ENCODE measurements at regions not wholly inside any gene's neighbourhood (a gene's known extent, or its start where the extent isn't known, plus 50 kb on each side); places are given as distances from the start of the nearest gene placed in this dataset.

DNA sequence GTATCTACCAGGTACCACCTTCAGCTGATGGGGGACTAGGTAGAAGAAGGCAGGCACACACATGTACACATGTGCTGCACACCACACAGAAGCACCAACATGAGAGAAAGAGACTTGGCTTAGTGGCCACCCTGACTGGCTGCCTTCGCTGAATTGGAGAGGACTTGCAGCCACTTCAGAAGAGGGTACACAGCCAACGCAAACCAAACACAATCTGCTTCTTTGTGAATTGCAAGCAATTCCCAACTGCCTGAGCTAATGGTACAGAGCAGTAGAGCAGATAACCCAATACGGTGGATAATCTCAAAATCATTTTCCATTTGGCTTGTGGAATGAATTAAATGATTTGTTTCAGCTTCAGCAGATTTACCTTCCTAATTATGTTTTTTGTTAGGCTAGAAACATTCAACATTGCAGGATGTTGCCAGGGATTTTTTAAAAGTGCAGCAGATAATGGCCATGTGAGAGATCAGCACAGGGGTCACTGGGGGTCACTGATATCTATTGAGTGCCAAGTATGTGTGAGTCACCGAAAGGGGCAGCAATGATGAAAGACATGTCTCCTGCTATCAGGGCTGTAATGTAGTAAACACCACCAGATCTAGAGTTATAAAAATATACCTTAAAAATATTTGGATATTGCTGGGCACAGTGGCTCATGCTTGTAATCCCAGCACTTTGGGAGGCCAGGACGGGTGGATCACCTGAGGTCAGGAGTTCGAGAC lies 652.6 kb downstream of the BCL11A start:
- no peak for FAIRE-seq

DNA sequence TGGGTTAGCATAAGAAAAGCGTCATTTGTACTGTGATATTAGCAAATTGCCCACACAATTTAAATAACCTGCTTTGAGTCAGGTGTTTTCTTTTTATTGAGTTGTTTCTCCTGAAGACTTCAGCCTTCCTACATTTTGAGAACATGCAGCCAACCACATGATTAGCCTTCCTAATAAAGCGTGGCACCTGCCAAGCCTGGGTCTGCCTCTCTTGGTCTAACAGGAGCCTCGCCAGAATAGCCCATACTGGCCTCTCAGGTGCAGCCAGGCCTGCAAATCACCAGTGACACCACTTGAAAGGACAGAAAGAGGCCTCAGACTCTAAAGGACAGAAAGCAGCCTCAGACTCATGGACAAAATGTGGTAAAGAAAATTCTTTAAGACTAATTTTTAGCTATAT lies 653.8 kb downstream of the BCL11A start:
- no peak for FAIRE-seq

DNA sequence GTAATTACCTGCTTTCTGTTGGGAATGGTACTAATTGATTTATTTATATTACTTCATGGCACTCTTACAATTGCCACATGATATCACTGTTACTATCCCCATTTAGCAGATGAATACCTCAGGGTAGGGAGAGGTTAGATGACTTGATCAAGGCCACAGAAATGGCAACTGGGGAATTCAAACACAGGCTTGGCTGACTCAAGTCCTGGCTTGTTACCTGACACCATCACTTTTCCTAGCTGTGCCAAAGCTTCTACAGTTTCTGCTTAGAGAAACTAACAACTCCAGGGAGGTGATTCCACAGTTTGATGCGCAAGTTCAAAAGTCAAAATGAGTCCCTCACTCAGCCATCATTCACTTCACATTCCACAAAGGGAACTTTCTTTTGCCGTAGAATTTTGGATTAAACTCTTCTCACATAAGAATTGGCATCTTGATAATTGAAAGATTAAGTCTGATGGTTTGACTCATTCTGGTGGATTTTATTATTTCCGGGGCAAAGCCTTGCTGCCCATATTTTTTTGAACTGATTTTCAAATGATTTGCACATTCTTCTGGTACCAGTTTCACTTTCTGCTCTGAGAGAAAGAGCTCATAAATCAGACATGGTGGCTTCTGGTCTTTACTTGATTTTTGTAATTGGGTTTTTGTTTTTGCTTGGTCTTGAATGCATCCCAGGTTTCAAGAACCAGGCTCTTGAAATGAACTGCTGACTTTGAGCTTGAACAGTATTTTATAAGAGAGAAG lies 656.8 kb downstream of the BCL11A start:
- no peak for FAIRE-seq

DNA sequence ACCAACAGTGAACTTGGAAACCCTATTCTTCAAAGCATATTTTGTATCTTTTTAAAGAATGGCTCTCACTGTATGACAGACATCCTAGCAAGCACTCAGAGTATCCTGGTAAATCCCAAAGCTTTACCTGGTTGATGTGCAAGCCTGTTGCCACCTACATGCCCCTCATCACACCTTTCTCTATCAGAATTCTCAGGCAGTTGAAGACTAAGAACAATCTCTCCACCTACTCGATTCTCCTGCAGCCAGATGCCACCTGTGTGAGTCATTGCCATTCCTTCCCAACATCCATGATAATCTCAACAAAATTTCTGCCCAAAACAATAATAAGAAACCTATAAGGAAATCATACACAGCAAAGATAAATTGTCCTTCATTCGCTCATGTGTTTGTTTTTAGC lies 659.8 kb downstream of the BCL11A start:
- no peak for FAIRE-seq

GRCh38 chr2:59892398-59892797 lies 661.1 kb downstream of the BCL11A start:
- FAIRE-seq: no peak

GRCh38 chr2:59889305-59889704 lies 664.1 kb downstream of the BCL11A start:
- FAIRE-seq: no peak

DNA sequence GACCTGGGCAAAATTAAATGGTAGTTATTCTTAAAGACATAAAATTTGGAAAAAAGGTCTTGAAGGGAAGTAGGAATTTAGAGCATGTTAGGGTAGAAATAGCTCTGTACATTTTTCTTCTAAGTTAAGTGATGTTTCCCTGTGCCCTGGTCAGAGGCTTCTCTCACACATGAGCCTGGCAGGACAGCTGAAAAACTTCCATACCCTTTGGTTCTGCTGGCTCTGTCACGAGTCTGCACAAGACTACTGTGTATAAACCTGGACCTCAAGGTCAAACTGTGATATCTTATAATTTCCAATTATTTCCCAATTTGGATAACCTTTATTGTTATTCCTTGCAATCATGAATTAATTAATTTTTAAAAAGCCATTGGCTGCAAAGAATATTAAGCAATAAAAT lies 664.7 kb downstream of the BCL11A start:
- FAIRE-seq: no peak

- FAIRE-seq: no peak
Observed at GRCh38 chr2:59888015-59888414, 665.4 kb downstream of the BCL11A start.

GRCh38 chr2:59887366-59887765 lies 666.1 kb downstream of the BCL11A start:
- no peak for FAIRE-seq

DNA sequence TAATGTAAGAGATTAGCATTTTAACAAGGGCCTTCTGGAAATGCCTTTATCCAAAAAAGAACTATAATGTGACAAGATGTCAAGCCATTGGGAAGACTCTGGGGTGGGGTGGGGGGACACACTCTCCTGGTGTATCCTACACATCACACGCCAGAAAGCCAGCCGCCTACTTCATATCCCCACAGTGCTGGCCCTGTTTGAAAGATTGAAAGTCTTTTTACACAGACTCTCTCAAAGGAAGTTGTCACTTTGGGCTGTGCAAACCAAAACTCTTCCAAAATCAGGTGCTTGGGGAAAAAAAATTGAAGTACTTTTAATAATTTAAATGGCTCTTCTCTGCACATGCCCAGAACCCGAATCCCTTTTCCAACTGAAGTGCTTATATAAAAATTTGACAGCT lies 666.7 kb downstream of the BCL11A start:
- no peak for FAIRE-seq

- no peak for FAIRE-seq
Observed at GRCh38 chr2:59885541-59885940, 667.9 kb downstream of the BCL11A start.

GRCh38 chr2:59884166-59884565 lies 669.3 kb downstream of the BCL11A start:
- FAIRE-seq: no peak

DNA sequence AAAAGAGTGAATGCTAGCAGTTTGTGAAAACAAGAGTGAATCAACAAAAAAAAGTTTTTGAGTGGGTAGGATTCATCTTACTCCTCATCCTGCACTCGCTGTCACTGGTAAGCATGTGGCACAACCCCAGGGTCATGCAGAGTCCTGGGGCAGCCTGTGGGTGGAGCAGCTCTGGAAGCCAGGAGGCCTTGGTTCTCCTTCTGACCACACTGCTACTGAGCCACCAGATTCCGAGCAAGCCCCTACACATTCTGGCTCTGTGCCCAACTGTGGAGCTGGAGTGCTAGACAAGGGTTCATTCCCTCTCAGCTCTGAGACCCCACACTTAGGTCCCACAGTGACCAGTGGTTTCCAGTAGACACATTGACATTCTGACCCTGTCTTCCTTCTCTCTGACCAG lies 670.6 kb downstream of the BCL11A start:
- FAIRE-seq: no peak

GRCh38 chr2:59882279-59882678 lies 671.2 kb downstream of the BCL11A start:
- no peak for FAIRE-seq

GRCh38 chr2:59881218-59881617 lies 672.2 kb downstream of the BCL11A start:
- FAIRE-seq: no peak

GRCh38 chr2:59879700-59880131 lies 673.7 kb downstream of the BCL11A start:
- FAIRE-seq: no peak

DNA sequence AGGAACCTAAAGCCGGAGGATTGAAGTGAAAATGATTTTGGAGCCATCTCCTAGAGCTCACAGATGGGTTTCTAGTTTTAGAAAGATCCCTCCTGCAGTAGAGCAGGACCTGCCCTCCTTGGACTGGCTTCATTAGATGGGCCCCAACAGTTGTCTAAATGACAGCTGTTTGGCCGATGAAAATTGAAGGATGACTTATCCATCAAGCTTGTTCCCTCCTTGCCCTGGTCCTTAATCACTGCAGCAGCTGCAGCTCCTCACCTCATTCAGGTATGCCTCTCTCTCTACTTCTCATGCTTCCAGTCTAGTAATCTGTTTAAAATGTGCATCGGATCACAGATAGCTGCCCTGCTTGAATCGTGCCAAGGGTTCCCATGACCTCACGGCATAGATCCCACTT lies 677.6 kb downstream of the BCL11A start:
- no peak for FAIRE-seq

DNA sequence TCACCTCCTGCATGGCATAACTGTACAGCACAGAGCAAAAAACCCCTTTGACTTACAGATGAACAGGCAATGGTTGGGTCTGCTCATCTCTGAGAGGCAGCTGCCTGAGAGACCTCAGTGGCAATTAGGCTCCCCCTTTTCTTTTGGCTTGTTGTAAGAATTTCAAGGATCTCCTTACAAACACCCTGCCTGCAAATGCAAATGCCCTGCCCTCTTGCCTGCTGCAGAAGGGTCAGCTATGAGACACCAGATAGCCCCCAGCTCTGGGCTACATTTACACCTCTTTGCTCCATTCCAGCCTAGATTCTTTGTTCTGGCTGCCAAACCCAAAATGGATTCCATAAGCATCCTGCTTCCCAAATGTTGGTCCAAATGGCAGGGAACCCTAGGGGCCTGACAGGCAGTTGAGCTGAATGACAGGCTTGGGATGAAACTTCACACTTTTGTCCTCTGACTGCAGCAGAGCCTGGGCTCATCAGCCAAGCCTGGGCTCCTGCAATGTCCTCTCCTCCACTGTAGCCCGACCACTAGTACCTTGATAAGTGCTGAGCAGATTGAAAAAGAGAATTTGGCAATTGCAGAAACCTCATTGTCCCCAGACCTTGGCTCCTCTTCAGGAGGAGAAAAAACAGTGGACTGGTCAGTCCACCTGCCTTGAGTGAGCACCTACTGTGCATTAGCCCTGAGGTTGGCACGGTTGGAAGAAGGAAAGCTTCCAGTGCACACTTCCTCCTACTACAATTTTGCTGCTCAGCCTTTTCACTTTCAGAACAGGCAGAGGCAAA lies 678.3 kb downstream of the BCL11A start:
- FAIRE-seq: no peak

DNA sequence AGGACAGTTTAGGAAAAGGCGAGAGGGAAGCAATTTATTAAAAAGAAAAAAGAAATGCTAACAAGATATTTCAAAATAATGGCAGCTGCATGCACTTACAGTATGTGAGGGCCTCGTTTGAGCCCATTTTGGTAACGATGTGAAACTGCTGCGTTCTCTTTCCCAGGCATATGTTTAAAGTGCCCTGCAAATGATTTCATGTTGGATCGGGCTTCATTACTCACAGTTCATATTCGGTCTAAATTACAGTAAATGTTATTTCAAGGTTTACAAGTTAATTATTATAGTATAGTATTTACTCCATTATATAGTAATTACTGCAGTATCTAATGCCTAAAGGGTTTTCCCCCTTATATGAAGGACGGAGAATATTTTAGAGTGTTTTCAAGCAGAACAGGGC lies 679.1 kb downstream of the BCL11A start:
- no peak for FAIRE-seq

GRCh38 chr2:59871830-59872229 lies 681.6 kb downstream of the BCL11A start:
- no peak for FAIRE-seq

DNA sequence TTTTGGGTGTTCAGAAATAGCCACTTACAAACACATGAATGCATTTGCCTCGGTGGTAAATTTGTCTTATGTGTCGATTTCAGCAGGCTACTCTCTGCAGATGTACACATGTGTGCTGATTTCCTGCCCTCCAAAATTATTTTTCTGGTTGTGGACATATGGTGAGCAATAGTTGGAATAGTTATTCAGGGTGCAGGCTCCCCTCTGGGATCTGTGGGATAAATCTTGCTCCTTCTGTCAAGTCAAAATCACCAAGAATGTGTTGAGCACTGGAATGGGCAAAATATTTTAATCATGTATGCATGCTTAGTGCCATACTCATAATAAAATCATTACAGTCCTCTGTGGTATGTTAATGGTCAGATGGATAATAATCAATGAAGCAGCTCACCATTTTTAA lies 684.5 kb downstream of the BCL11A start:
- no peak for FAIRE-seq

DNA sequence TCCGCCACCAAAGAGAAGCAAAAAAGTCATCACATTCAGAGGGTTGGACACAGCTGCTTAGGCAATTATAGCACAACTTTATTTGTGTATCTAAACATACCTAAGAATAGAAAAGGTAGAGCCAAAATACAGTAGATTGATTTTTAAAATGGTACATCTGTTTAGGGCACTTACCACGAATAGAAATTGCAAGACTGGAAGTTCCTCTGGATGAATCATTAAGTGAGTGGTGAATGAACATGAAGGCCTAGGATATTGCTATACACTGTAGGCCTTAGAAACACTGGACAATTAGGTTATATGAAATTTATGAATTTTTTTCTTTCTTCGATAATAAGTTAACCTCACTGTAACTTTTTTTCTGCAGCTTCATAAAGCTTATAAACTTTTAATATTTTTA lies 687.0 kb downstream of the BCL11A start:
- no peak for FAIRE-seq

- no peak for FAIRE-seq
Observed at GRCh38 chr2:59858540-59858939, 694.9 kb downstream of the BCL11A start.

DNA sequence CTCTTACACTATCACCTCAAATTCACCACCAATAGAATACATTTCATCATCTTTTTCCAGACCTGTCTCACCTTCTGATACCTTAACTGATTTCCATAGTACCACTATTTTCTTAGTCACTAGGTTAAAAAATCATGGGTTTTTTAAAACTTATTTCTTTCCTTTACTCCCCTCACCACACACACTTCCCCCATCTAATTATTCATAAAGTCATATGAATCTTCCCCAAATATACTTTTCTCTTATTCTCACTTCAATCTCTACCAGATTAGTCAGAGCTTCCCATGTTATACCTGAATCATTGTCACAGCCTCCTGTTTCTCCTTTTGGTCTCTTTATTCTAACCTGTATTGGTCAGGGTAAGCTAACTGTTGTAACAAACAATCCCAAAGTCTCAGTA lies 696.3 kb downstream of the BCL11A start:
- no peak for FAIRE-seq

Data from TTC549 (cell line).